Endothelial cell of umbilical vein (primary cell): ENCODE measurements at regions not wholly inside any gene's neighbourhood (a gene's known extent, or its start where the extent isn't known, plus 50 kb on each side); places are given as distances from the start of the nearest gene placed in this dataset.

Experiments used
- BruUV-seq: library from RNA; stranded (reverse); fragments of 400-500 nt; replicated peaks from 2 replicates; lab custom pipeline; 2021; lab: Mats Ljungman, UMichigan
- CTCF ChIA-PET: fragments of 300-600, 350-600 bp; sonication (Branson Sonifier 250); formaldehyde crosslinking; loops from one replicate; lab custom pipeline; 2021; ENCODE audit warnings: antibody characterized with exemption, inconsistent platforms; lab: Charles Lee
- POLR2A ChIA-PET: fragments of 300-600, 350-600 bp; sonication (Branson Sonifier 250); formaldehyde crosslinking; loops from one replicate; lab custom pipeline; 2021; ENCODE audit warnings: antibody characterized with exemption, inconsistent platforms; lab: Charles Lee
- DNase-seq: peaks from one replicate; pipeline ENCODE4 v3.0.0-alpha.2; 2011; ENCODE audit warnings: low read depth, low spot score
- FAIRE-seq: peaks from 2 replicates; lab custom pipeline; 2011; peaks lifted over from hg19 to GRCh38; lab: Jason Lieb, UNC
- H2AFZ ChIP-seq: 2 replicates; pipeline ENCODE4 v1.6.0; 2012; ENCODE audit warnings: low read depth, low read length, control low read depth, inconsistent platforms
- H3K27ac ChIP-seq: 2 replicates; pipeline ENCODE4 v1.5.1; 2011; ENCODE audit warnings: low read depth, mild to moderate bottlenecking, control low read depth, low read length, moderate library complexity; ENCODE audit not compliant: insufficient read depth
- H3K27me3 ChIP-seq, 2 experiments: 2 replicates each; pipeline versions ENCODE4 v1.6.0 to v1.6.1; 2011; ENCODE audit warnings: low read length in 2 of 2, mixed read lengths in 1 of 2; ENCODE audit not compliant: control insufficient read depth in 2 of 2, insufficient read depth in 2 of 2
- H3K36me3 ChIP-seq, 2 experiments: 2 replicates in 1 of 2; 3 replicates in 1 of 2; pipeline ENCODE4 v1.5.1; 2011; ENCODE audit warnings: low read length in 2 of 2, mild to moderate bottlenecking in 1 of 2, moderate library complexity in 1 of 2; ENCODE audit not compliant: control insufficient read depth in 2 of 2, insufficient read depth in 2 of 2; ENCODE audit errors: extremely low read depth in 1 of 2
- H3K4me1 ChIP-seq: 3 replicates; pipeline ENCODE4 v1.5.1; 2011; ENCODE audit warnings: mild to moderate bottlenecking, low read length; ENCODE audit not compliant: control insufficient read depth, insufficient read depth; ENCODE audit errors: extremely low read depth
- H3K4me2 ChIP-seq: 2 replicates; pipeline ENCODE4 v1.6.1; 2011; ENCODE audit warnings: low read length, control low read depth, mixed read lengths; ENCODE audit not compliant: insufficient read depth
- H3K4me3 ChIP-seq, 3 experiments: fragments of 200-600 bp in 1 of 3; sonication (generic), shearing (Covaris generic) in 1 of 3; replicated peaks in 1 of 3; 2 replicates each; pipeline ENCODE4 v1.5.1; 2011 to 2016; ENCODE audit warnings: control low read depth in 3 of 3, low read length in 3 of 3, mild to moderate bottlenecking in 2 of 3, inconsistent platforms in 1 of 3, low read depth in 1 of 3, moderate library complexity in 1 of 3; ENCODE audit not compliant: insufficient read depth in 1 of 3
- H3K79me2 ChIP-seq: 2 replicates; pipeline ENCODE4 v1.6.0; 2012; ENCODE audit warnings: low read length, inconsistent platforms; ENCODE audit not compliant: control insufficient read depth, insufficient read depth
- H3K9ac ChIP-seq: replicated peaks from 2 replicates; pipeline ENCODE3; 2011; ENCODE audit warnings: low read length, control low read depth; ENCODE audit not compliant: insufficient read depth; ENCODE audit errors: extremely low read depth
- H3K9me1 ChIP-seq: replicated peaks from 3 replicates; pipeline ENCODE4 v1.6.0; 2011; ENCODE audit warnings: mild to moderate bottlenecking, low read length; ENCODE audit not compliant: control insufficient read depth, insufficient read depth; ENCODE audit errors: extremely low read depth
- H3K9me3 ChIP-seq: replicated peaks from 2 replicates; pipeline ENCODE4 v1.5.1; 2012; ENCODE audit warnings: low read length, inconsistent platforms; ENCODE audit not compliant: control insufficient read depth, insufficient read depth
- H4K20me1 ChIP-seq: replicated peaks from 2 replicates; pipeline ENCODE3; 2011; ENCODE audit warnings: mild to moderate bottlenecking, low read length; ENCODE audit not compliant: control insufficient read depth, insufficient read depth; ENCODE audit errors: extremely low read depth
- CTCF ChIP-seq, 2 donors: IDR thresholded peaks; 1 replicate in 1 of 2; 2 replicates in 1 of 2; pipeline ENCODE4 v1.5.1; 2011; ENCODE audit warnings: low read length in 2 of 2, mild to moderate bottlenecking in 2 of 2, moderate library complexity in 2 of 2, control low read depth in 1 of 2, inconsistent platforms in 1 of 2, low read depth in 1 of 2; ENCODE audit not compliant: insufficient read depth in 1 of 2; ENCODE audit errors: extremely low read depth in 1 of 2
- EZH2 ChIP-seq: IDR thresholded peaks from 2 replicates; pipeline ENCODE4 v1.6.1; 2012; ENCODE audit warnings: borderline replicate concordance, low read depth, mild to moderate bottlenecking, moderate library complexity, low read length, inconsistent platforms; ENCODE audit not compliant: severe bottlenecking
- FOS ChIP-seq: IDR thresholded peaks from 2 replicates; pipeline ENCODE4 v1.6.1; 2011; ENCODE audit warnings: mild to moderate bottlenecking, low read length, moderate library complexity, borderline replicate concordance; ENCODE audit not compliant: insufficient read depth
- GATA2 ChIP-seq: IDR thresholded peaks from 2 replicates; pipeline ENCODE4 v1.7.0; 2011; ENCODE audit warnings: low read depth, mild to moderate bottlenecking, moderate library complexity, mixed read lengths, low read length; ENCODE audit not compliant: insufficient read length, insufficient read depth
- JUN ChIP-seq: IDR thresholded peaks from 2 replicates; pipeline ENCODE4 v1.6.1; 2011; ENCODE audit warnings: borderline replicate concordance, low read depth; ENCODE audit not compliant: insufficient read length, insufficient read depth
- MAX ChIP-seq: IDR thresholded peaks from 2 replicates; pipeline ENCODE4 v1.6.1; 2011; ENCODE audit not compliant: insufficient read depth, insufficient read length
- POLR2A ChIP-seq: IDR thresholded peaks from 2 replicates; pipeline ENCODE4 v1.6.1; 2012; ENCODE audit warnings: low read depth, mild to moderate bottlenecking, control low read depth, low read length
- POLR2AphosphoS5 ChIP-seq: IDR thresholded peaks from 2 replicates; pipeline ENCODE4 v1.6.1; 2012; ENCODE audit warnings: low read depth, mild to moderate bottlenecking, control low read depth, low read length, moderate library complexity; ENCODE audit not compliant: insufficient read depth
- dilution Hi-C: fragments of 300-500 bp; cut with MboI; formaldehyde crosslinking; loops from one replicate; pipeline ENCODE4 v1.15.0; 2019; ENCODE audit warnings: low sequenced_read_pairs; ENCODE audit not compliant: extremely low pct_ligation_motif_present
- intact Hi-C: fragments of 100-400 bp; cut with micrococcal nuclease; formaldehyde crosslinking; loops from one replicate; pipeline ENCODE4 v1.10.0; 2022

- Histone ChIP-seq H3K9me1 (no peaks in the 10 kb centered on the region), H3K9me3 (no peaks in the 10 kb centered on the region), H3K79me2 (no peaks in the 10 kb centered on the region), H2AFZ (no peak overlapping the region), H3K4me1 (no peaks in the 10 kb centered on the region), H4K20me1 (no peaks in the 10 kb centered on the region), H3K27me3 (no peaks in the 10 kb centered on the region), H3K27ac (no peak overlapping the region), H3K9ac (no peak overlapping the region), H3K36me3 (no peaks in the 10 kb centered on the region), H3K4me2 (no peak overlapping the region), H3K4me3 (no peak overlapping the region)
- intact Hi-C loops, result no loop called here
- DNase-seq (no peak), FAIRE-seq (no peak)
- POLR2A ChIA-PET, result no interaction called here
- CTCF ChIA-PET, result no interaction called here
- dilution Hi-C loops, result no loop called here
- TF ChIP-seq FOS (no peak), JUN (no peak)
- BruUV-seq, result no TSS peak
Measured at GRCh38 chr3:168330983-168331382, 235.3 kb upstream of the GOLIM4 start.

- H3K4me1 ChIP-seq, result no peaks in the 10 kb centered on the region
- H2AFZ ChIP-seq, result no peak overlapping the region
- FAIRE-seq (no peak), DNase-seq (no peak)
- intact Hi-C loops (no loop called here), dilution Hi-C loops (no loop called here)
- no peaks in the 10 kb centered on the region for H3K9me3 ChIP-seq
- no peak overlapping the region for H3K9ac ChIP-seq
- H3K4me3 ChIP-seq, result no peak overlapping the region
- H3K79me2 ChIP-seq, result no peaks in the 10 kb centered on the region
- ChIA-PET POLR2A (no interaction called here), CTCF (no interaction called here)
- no TSS peak for BruUV-seq
- H3K9me1 ChIP-seq, result no peaks in the 10 kb centered on the region
- no peak overlapping the region for H3K4me2 ChIP-seq
- H3K27ac ChIP-seq, result no peak overlapping the region
- H4K20me1 ChIP-seq, result no peaks in the 10 kb centered on the region
- no peaks in the 10 kb centered on the region for H3K27me3 ChIP-seq
- no peak for TF ChIP-seq EZH2
- TF ChIP-seq FOS, result no peak
- TF ChIP-seq CTCF (IDR thresholded peaks at IDR 0.05; ENCODE audit: extremely low read depth in 1 of 2, insufficient read depth in 1 of 2, low read depth in 1 of 2, low read length in 2 of 2), result no peak
- no peak for TF ChIP-seq MAX
- TF ChIP-seq POLR2A, result no peak
- TF ChIP-seq POLR2AphosphoS5, result no peak
- no peak for TF ChIP-seq JUN
- TF ChIP-seq GATA2, result no peak
- H3K36me3 ChIP-seq, result no peaks in the 10 kb centered on the region
Measured at GRCh38 chr3:168327856-168328255, 232.1 kb upstream of the GOLIM4 start.
